ENCODE measurements at regions not wholly inside any gene's neighbourhood (a gene's known extent, or its start where the extent isn't known, plus 50 kb on each side); places are given as distances from the start of the nearest gene placed in this dataset.

DNA sequence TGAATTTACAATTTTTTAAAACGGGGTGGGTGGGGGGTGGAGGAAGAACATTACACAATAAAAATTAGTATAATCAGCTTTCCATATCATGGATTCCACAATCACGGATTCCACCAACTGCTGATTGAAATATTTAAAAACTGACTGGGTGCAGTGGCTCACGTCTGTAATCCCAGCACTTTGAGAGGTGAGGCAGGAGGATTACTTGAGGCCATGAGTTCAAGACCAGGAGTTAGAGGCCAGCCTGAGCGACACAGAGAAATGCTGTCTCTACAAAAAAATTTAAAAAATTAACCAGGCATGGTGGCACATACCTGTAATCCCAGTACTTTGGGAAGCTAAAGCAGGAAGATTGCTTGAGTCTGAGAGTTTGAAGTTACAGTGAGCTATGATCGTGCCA is 254.7 kb downstream of the ATG4C start:
- WGBS, 2 donors = 87 to 88% methylated on average over 5 of the region's 5 CpGs
- ATAC-seq (ENCODE audit: low FRiP score) = no peak
- no peaks in the 10 kb centered on the region for H3K9me3 ChIP-seq (ENCODE audit: control insufficient read depth, low read length)
- H3K36me3 ChIP-seq (ENCODE audit: control insufficient read depth in 1 of 2, insufficient read depth in 2 of 2, low read length in 1 of 2) = no peaks in the 10 kb centered on the region
- no peak overlapping the region for H3K4me3 ChIP-seq (ENCODE audit: low read length in 2 of 2)
- H3K4me1 ChIP-seq (ENCODE audit: control insufficient read depth in 1 of 2, insufficient read depth in 2 of 2, low read length in 2 of 2) = no peaks in the 10 kb centered on the region
- intact Hi-C loops (cut with DNase I) = no loop called here
- DNase-seq = no peak
- H3K27me3 ChIP-seq (ENCODE audit: control insufficient read depth in 1 of 2, insufficient read depth in 2 of 2, low read length in 1 of 2) = peaks cover 0 to 2% of the 10 kb centered on the region in 2 donors
- H3K27ac ChIP-seq (ENCODE audit: low read depth in 1 of 2, low read length in 2 of 2) = no peak overlapping the region

DNA sequence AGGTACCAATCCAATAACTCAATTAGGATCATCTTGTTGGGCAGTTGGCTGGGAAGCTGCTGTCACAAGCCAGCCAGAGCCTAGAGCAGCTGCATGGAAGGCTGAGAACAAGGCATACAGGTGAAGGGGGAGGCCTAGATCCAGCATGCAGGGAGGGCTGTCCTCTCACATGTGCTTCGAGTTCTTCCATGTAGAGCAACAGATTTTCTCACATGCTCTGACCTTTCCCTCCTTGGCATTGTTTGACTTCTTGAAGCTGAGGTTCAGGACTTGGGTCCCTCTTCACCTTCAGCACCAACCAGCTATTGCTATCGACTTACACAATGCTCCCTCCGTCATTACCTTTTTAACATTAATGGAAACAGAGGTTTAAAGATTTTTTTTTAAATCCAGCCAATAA is 257.7 kb downstream of the ATG4C start:
- WGBS, 2 donors = 83 to 87% methylated on average over 3 of the region's 3 CpGs

DNA sequence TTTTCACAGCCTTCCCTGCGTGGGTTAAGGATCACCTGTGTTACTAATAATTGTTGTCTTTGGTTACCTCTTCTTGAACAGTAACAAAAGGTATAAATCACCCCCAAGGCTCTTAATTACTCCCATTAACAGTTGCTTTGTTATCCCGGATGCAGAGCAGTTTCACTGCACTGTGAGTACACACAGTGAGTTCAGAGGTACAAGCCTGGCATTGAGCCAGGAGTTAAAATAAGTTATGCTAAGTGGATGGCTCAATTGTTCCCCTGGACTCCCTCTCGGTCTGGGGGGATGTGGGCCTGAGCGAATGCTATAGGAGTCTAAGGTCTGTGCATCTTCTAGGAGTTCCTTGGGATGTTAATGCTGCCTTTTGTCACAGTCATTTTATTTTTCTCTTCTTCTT is 258.3 kb downstream of the ATG4C start:
- Histone ChIP-seq H3K27me3 (ENCODE audit: control insufficient read depth in 1 of 2, insufficient read depth in 2 of 2, low read length in 1 of 2) (peaks cover 0 to 2% of the 10 kb centered on the region in 2 donors), H3K4me3 (ENCODE audit: low read length in 2 of 2) (no peak overlapping the region), H3K4me1 (ENCODE audit: control insufficient read depth in 1 of 2, insufficient read depth in 2 of 2, low read length in 2 of 2) (no peaks in the 10 kb centered on the region), H3K36me3 (ENCODE audit: control insufficient read depth in 1 of 2, insufficient read depth in 2 of 2, low read length in 1 of 2) (no peaks in the 10 kb centered on the region), H3K9me3 (ENCODE audit: control insufficient read depth, low read length) (no peaks in the 10 kb centered on the region), H3K27ac (ENCODE audit: low read depth in 1 of 2, low read length in 2 of 2) (no peak overlapping the region)
- ATAC-seq (ENCODE audit: low FRiP score) (no peak), DNase-seq (no peak)
- intact Hi-C loops (cut with DNase I) = no loop called here
- WGBS, 2 donors = 35 to 38% methylated on average over 4 of the region's 4 CpGs

More for the DNA sequence above, 257.7 kb downstream of the ATG4C start:
- Histone ChIP-seq H3K27ac (ENCODE audit: low read depth in 1 of 2, low read length in 2 of 2) (no peak overlapping the region), H3K27me3 (ENCODE audit: control insufficient read depth in 1 of 2, insufficient read depth in 2 of 2, low read length in 1 of 2) (peaks cover 0 to 2% of the 10 kb centered on the region in 2 donors), H3K4me1 (ENCODE audit: control insufficient read depth in 1 of 2, insufficient read depth in 2 of 2, low read length in 2 of 2) (no peaks in the 10 kb centered on the region), H3K36me3 (ENCODE audit: control insufficient read depth in 1 of 2, insufficient read depth in 2 of 2, low read length in 1 of 2) (no peaks in the 10 kb centered on the region), H3K9me3 (ENCODE audit: control insufficient read depth, low read length) (no peaks in the 10 kb centered on the region), H3K4me3 (ENCODE audit: low read length in 2 of 2) (no peak overlapping the region)
- intact Hi-C loops (cut with DNase I) = no loop called here
- DNase-seq (no peak), ATAC-seq (ENCODE audit: low FRiP score) (no peak)

DNA sequence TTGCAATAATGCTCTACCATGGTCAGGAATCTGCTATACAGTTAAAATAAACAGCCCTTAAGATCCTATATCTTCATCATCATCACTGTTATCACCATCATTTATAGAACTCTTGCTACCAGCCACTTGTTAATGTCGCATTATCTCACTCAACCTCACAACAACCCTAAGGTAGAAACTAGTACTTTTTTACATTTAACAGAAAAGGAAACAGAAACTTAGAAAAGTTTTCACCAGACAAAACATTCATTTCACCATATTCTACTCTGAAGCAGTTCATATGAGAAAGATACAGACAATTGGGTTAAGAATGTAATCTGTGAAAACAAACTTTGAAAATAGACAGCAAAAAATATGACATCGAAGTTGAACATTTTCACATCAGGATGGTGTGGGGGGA is 262.6 kb downstream of the ATG4C start:
- Histone ChIP-seq H3K4me3 (ENCODE audit: low read length in 2 of 2) (no peak overlapping the region), H3K36me3 (ENCODE audit: control insufficient read depth in 1 of 2, insufficient read depth in 2 of 2, low read length in 1 of 2) (no peaks in the 10 kb centered on the region), H3K9me3 (ENCODE audit: control insufficient read depth, low read length) (no peaks in the 10 kb centered on the region), H3K27ac (ENCODE audit: low read depth in 1 of 2, low read length in 2 of 2) (no peak overlapping the region), H3K27me3 (ENCODE audit: control insufficient read depth in 1 of 2, insufficient read depth in 2 of 2, low read length in 1 of 2) (no peaks in the 10 kb centered on the region), H3K4me1 (ENCODE audit: control insufficient read depth in 1 of 2, insufficient read depth in 2 of 2, low read length in 2 of 2) (no peaks in the 10 kb centered on the region)
- ATAC-seq (ENCODE audit: low FRiP score) = no peak
- 74 to 77% methylated on average over 2 of the region's 2 CpGs for WGBS, 2 donors
- DNase-seq = no peak
- intact Hi-C loops (cut with DNase I) = no loop called here

DNA sequence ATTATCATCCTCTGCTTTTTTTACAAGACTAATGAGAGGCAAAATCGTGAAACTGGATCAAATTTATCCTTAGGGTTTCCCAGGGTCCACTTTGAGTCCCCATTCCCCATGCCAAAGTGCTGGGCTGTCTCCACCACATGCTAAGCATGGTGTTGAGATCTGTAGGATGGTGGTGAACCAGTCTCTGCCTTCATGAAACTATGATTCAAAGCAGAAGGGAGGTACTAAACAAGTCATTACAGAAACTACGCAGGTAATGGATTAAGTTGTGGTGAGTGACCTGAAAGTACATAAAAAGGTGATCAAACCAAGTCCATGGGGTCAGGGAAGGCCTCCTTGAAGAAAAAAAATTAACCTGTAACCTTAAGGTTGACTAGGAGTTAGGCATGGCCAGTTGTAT is 265.2 kb downstream of the ATG4C start:
- no peak overlapping the region for H3K4me3 ChIP-seq (ENCODE audit: low read length in 2 of 2)

DNA sequence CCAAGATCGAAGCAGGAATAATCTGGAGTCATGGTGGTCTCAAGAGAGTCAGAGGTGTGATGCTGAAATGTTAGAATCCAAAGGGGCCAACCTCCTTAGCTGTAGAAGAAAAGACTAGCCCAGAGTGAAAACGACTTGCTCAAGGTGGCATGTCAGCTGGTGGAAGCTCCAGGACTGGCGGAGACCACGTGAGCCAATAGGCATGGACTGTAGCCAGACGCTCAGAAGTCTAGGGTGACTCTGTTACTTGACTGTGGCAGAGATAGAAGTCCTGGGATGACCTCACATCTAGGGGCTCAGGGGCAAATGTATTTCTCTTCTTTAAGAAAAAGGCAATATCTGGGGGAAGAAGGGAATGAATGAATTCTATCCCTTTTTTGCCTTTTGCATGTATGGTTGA is 267.4 kb downstream of the ATG4C start:
- WGBS, 2 donors = 68 to 72% methylated on average over 5 of the region's 5 CpGs
- Histone ChIP-seq H3K36me3 (ENCODE audit: control insufficient read depth in 1 of 2, insufficient read depth in 2 of 2, low read length in 1 of 2) (no peaks in the 10 kb centered on the region), H3K4me3 (ENCODE audit: low read length in 2 of 2) (no peak overlapping the region), H3K27me3 (ENCODE audit: control insufficient read depth in 1 of 2, insufficient read depth in 2 of 2, low read length in 1 of 2) (no peaks in the 10 kb centered on the region), H3K4me1 (ENCODE audit: control insufficient read depth in 1 of 2, insufficient read depth in 2 of 2, low read length in 2 of 2) (no peaks in the 10 kb centered on the region), H3K27ac (ENCODE audit: low read depth in 1 of 2, low read length in 2 of 2) (no peak overlapping the region), H3K9me3 (ENCODE audit: control insufficient read depth, low read length) (no peaks in the 10 kb centered on the region)
- no peak for DNase-seq
- ATAC-seq (ENCODE audit: low FRiP score) = no peak
- intact Hi-C loops (cut with DNase I) = no loop called here

More for the DNA sequence above, 265.2 kb downstream of the ATG4C start:
- DNase-seq (no peak), ATAC-seq (ENCODE audit: low FRiP score) (no peak)
- no peaks in the 10 kb centered on the region for H3K4me1 ChIP-seq (ENCODE audit: control insufficient read depth in 1 of 2, insufficient read depth in 2 of 2, low read length in 2 of 2)
- H3K9me3 ChIP-seq (ENCODE audit: control insufficient read depth, low read length) = no peaks in the 10 kb centered on the region
- H3K27ac ChIP-seq (ENCODE audit: low read depth in 1 of 2, low read length in 2 of 2) = no peak overlapping the region
- WGBS, 2 donors = 65 to 66% methylated on average over 2 of the region's 2 CpGs
- no peaks in the 10 kb centered on the region for H3K27me3 ChIP-seq (ENCODE audit: control insufficient read depth in 1 of 2, insufficient read depth in 2 of 2, low read length in 1 of 2)
- intact Hi-C loops (cut with DNase I) = no loop called here
- no peaks in the 10 kb centered on the region for H3K36me3 ChIP-seq (ENCODE audit: control insufficient read depth in 1 of 2, insufficient read depth in 2 of 2, low read length in 1 of 2)

DNA sequence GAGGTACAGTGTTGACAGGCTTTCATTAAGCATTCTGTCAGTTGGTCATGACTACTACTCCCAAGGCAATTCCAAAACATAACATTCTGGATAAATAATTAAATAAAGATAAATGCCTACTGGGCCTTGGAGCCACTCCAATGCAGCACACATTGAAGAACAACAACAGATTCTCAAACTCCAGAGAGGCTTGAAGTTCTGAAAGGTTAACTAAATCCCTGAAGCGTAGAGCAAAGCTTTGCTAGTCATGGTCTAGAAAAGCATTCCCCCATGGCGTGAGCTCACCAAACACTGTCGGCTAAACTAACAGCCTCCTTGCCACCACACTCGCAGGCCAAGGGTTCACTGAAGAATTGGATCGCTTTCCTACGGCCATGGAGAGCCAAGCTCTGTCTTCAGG is 268.0 kb downstream of the ATG4C start:
- ATAC-seq (ENCODE audit: low FRiP score) = no peak
- intact Hi-C loops (cut with DNase I) = no loop called here
- H3K9me3 ChIP-seq (ENCODE audit: control insufficient read depth, low read length) = no peaks in the 10 kb centered on the region
- WGBS, 2 donors = 33 to 34% methylated on average over 6 of the region's 6 CpGs
- H3K27ac ChIP-seq (ENCODE audit: low read depth in 1 of 2, low read length in 2 of 2) = no peak overlapping the region
- DNase-seq = no peak
- H3K27me3 ChIP-seq (ENCODE audit: control insufficient read depth in 1 of 2, insufficient read depth in 2 of 2, low read length in 1 of 2) = no peaks in the 10 kb centered on the region
- no peaks in the 10 kb centered on the region for H3K4me1 ChIP-seq (ENCODE audit: control insufficient read depth in 1 of 2, insufficient read depth in 2 of 2, low read length in 2 of 2)
- no peak overlapping the region for H3K4me3 ChIP-seq (ENCODE audit: low read length in 2 of 2)
- H3K36me3 ChIP-seq (ENCODE audit: control insufficient read depth in 1 of 2, insufficient read depth in 2 of 2, low read length in 1 of 2) = no peaks in the 10 kb centered on the region

DNA sequence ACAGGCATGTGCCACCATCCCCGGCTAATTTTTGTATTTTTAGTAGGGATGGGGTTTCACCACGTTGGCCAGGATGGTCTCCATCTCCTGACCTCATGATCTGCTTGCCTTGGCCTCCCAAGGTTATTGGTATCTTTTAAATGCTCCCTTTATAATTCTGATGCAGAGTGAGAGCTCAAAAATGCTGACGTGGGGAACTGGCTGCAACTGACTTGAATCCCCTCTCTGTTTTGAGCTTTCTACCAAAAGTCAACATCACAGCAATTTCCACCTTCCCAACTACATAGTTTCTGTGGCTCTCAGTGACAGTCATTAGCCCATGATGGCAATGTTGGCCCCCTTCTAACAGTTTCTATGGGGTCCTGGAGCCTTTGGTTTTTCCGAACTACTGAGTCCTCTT is 268.2 kb upstream of the FOXD3 start:
- Histone ChIP-seq H3K27ac (ENCODE audit: low read depth in 1 of 2, low read length in 2 of 2) (no peak overlapping the region), H3K9me3 (ENCODE audit: control insufficient read depth, low read length) (no peaks in the 10 kb centered on the region), H3K4me1 (ENCODE audit: control insufficient read depth in 1 of 2, insufficient read depth in 2 of 2, low read length in 2 of 2) (no peaks in the 10 kb centered on the region), H3K27me3 (ENCODE audit: control insufficient read depth in 1 of 2, insufficient read depth in 2 of 2, low read length in 1 of 2) (no peaks in the 10 kb centered on the region), H3K4me3 (ENCODE audit: low read length in 2 of 2) (no peak overlapping the region), H3K36me3 (ENCODE audit: control insufficient read depth in 1 of 2, insufficient read depth in 2 of 2, low read length in 1 of 2) (no peaks in the 10 kb centered on the region)
- ATAC-seq (ENCODE audit: low FRiP score) = no peak
- intact Hi-C loops (cut with DNase I) = no loop called here
- DNase-seq = no peak
- 66 to 70% methylated on average over 4 of the region's 4 CpGs for WGBS, 2 donors

DNA sequence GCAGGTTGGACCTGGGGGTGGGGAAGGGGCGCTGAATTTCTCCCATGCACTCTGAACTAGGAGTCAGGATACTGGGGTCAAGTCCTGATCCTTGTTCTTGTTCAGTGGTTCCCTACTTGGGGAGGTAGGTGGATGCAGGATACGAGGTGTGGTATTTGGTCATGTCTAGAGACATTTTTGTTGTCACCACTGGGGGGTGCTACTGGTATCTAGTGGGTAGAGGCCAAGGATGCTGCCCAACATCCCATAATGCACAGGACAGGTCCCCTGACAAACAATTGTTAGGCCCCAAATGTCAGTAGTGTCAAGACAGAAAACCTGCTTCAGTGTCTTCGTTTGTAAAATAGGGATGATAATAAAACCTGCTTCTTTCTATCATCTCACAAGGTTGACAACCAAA is 259.0 kb upstream of the FOXD3 start:
- H3K27me3 ChIP-seq (ENCODE audit: control insufficient read depth in 1 of 2, insufficient read depth in 2 of 2, low read length in 1 of 2) = no peaks in the 10 kb centered on the region
- intact Hi-C loops (cut with DNase I) = no loop called here
- DNase-seq = no peak
- no peaks in the 10 kb centered on the region for H3K4me1 ChIP-seq (ENCODE audit: control insufficient read depth in 1 of 2, insufficient read depth in 2 of 2, low read length in 2 of 2)
- WGBS, 2 donors = 50 to 55% methylated on average over 3 of the region's 3 CpGs
- H3K27ac ChIP-seq (ENCODE audit: low read depth in 1 of 2, low read length in 2 of 2) = no peak overlapping the region
- H3K9me3 ChIP-seq (ENCODE audit: control insufficient read depth, low read length) = peaks cover 2% of the 10 kb centered on the region
- no peaks in the 10 kb centered on the region for H3K36me3 ChIP-seq (ENCODE audit: control insufficient read depth in 1 of 2, insufficient read depth in 2 of 2, low read length in 1 of 2)
- H3K4me3 ChIP-seq (ENCODE audit: low read length in 2 of 2) = no peak overlapping the region
- no peak for ATAC-seq (ENCODE audit: low FRiP score)
